Astrocyte of the spinal cord (primary cell): ENCODE measurements at regions not wholly inside any gene's neighbourhood (a gene's known extent, or its start where the extent isn't known, plus 50 kb on each side); places are given as distances from the start of the nearest gene placed in this dataset.

Experiments
- DNase-seq: peaks from one replicate; pipeline ENCODE4 v3.0.0; 2011; ENCODE audit warnings: low read depth, low spot score
- H3K4me3 ChIP-seq: 2 replicates; pipeline ENCODE4 v1.5.1; 2011; ENCODE audit warnings: low read depth, mild to moderate bottlenecking, low read length, moderate library complexity
- in situ Hi-C: cut with HindIII; loops from 2 replicates; pipeline ENCODE4 v1.10.0; 2017; ENCODE audit warnings: low sequenced_read_pairs
- TF ChIP-seq, protein P1 (sequence below): IDR thresholded peaks from 2 replicates; pipeline ENCODE4 v1.5.1; 2012; ENCODE audit warnings: low read depth, mild to moderate bottlenecking, low read length, inconsistent platforms

DNA sequence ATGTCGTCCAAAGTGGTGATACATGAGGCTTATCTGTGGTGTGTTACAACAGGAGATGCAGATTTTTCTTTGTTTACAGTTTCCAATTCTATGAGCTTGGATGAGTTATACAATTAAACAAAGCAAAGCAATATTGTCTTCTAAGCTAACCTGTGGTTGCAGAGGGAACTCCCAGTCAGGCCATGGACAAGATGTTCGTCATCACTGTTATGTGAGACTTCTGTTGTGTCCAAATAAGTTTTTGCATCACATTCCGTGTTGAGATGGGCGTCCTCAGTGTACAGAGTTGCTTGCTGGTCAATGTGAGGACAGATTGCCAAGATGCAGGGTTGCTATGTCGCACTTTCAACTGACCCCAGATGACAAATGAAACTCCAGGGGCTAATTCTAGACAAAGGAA, 189.3 kb downstream of the IRF8 start:
- DNase-seq = no peak
- in situ Hi-C loops = no loop called here
- H3K4me3 ChIP-seq = no peak overlapping the region
- TF ChIP-seq, protein P1, sequence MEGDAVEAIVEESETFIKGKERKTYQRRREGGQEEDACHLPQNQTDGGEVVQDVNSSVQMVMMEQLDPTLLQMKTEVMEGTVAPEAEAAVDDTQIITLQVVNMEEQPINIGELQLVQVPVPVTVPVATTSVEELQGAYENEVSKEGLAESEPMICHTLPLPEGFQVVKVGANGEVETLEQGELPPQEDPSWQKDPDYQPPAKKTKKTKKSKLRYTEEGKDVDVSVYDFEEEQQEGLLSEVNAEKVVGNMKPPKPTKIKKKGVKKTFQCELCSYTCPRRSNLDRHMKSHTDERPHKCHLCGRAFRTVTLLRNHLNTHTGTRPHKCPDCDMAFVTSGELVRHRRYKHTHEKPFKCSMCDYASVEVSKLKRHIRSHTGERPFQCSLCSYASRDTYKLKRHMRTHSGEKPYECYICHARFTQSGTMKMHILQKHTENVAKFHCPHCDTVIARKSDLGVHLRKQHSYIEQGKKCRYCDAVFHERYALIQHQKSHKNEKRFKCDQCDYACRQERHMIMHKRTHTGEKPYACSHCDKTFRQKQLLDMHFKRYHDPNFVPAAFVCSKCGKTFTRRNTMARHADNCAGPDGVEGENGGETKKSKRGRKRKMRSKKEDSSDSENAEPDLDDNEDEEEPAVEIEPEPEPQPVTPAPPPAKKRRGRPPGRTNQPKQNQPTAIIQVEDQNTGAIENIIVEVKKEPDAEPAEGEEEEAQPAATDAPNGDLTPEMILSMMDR = no peak

DNA sequence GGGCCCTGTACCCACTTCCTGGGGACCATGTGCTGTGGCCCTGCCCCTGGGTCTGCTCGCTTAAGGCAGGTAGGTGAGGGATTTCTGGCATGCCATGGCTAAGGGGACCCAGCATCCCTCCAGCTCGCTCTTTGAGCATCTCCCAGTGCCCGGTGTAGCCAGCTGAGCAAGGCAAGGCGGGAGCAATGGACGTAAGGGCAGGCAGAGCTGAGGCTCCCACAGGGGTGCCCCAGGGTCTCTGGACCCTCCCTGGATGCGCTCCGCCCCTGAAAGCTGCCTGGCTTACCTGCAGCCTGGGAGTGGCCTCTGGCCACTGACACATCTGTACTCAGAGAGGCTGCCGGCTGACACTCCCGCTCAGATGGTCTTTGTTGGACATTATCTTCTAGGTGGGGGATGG, 189.9 kb downstream of the IRF8 start:
- TF ChIP-seq, protein P1 = no peak
- H3K4me3 ChIP-seq = no peak overlapping the region
- in situ Hi-C loops = no loop called here
- no peak for DNase-seq

DNA sequence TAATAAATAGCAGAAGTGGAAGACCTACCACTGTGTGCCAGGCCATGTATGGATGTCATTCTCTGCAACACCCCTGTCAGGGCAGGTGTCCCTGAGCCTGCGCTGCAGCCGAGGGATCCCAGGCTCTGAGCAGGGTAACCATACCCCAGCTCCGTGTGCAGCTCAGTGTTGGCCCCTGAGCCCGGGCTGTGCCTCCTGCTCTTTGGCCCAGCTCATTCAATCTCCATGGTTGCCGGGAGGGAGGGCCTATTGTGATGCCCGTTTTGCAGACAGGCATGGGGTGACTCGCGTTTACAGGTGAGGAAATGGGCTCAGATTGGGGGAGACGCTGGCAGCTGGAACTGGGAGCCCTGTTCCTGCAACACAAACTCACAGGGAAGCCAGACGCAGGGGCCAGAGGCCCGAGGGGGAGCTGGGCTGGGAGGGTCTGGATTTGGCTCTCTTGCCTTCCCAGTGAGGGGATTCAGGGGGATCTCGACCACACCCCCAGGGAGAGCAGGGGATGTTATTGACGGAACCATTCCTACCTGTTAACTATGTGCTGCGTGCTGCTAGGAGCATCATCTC, 190.5 kb downstream of the IRF8 start:
- in situ Hi-C loops = no loop called here
- H3K4me3 ChIP-seq = no peak overlapping the region
- DNase-seq = no peak
- TF ChIP-seq, protein P1 = no peak

DNA sequence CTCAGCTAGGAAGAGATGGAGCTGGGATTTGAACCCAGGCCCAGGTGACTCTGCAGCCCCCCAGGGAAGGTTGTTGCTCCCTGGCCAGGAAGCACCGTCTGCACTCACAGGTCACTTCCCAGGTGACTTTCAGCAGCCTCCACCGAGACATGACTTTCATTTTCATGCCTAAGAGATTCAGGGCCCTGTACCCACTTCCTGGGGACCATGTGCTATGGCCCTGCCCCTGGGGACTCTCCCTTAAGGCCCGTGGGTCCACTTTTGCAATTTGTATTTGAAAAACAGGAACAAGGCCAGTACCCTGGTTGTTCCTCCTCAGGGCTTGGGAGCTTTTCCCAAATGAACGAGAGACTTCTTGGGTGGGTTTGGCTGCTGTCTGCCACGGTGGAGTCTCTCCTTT, 191.0 kb downstream of the IRF8 start:
- in situ Hi-C loops = no loop called here
- TF ChIP-seq, protein P1 = no peak
- DNase-seq = no peak
- no peak overlapping the region for H3K4me3 ChIP-seq

DNA sequence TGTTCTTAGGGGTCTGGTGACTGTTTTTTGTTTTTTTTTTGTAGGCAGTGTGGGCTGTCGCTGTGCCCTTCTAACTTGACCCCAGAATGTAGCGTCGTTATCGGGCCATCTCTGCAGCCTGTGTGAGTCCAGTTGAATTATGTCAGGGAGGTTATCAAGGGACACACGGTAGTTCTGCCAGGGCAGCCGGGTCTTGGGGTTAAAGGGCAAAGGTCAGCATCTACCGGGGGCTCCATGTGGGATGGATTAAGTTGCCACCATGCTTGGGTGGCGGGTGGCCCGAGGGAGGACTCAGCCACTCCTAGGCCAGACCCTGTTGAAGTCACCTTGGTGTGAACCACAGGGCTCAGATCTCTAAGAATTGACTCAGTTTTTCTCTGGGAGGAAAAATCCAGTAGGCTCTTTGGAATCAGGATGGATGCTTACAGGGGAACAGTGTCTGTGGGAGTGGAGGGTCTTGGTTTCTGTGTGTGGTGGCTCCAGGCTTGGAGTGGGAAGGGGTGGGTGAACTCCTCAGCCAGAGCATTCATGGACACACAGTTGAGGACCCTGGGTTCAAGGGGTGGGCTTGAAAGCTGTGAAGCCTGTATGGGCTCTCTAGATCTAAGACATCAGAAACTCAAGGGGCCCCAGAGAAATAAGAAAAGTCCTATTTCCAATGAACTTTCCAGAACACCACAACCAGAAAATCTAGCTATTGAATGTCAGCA, 191.7 kb downstream of the IRF8 start:
- no peak overlapping the region for H3K4me3 ChIP-seq
- no peak for DNase-seq
- TF ChIP-seq, protein P1 = no peak
- in situ Hi-C loops = no loop called here

DNA sequence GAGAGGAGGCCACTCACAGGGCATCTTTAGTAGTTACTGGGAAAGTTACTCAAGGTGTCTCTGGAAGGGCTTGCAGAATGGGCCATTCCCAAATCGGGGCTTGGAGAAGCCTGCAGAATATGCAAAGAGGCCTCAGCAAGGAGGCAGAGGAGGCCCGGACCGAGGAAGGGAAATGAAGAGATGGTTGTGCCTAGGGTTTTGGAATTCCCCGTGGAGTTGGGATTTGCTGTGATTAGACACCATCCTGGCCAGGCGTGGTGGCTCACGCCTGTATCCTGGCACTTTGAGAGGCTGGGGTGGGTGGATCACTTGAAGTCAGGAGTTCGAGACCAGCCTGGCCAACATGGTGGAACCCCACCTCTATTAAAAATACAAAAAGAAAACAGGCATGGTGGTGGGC, 193.0 kb downstream of the IRF8 start:
- in situ Hi-C loops = no loop called here
- TF ChIP-seq, protein P1 = no peak
- no peak overlapping the region for H3K4me3 ChIP-seq
- no peak for DNase-seq
